ENCODE measurements at regions not wholly inside any gene's neighbourhood (a gene's known extent, or its start where the extent isn't known, plus 50 kb on each side); places are given as distances from the start of the nearest gene placed in this dataset.

- Histone ChIP-seq H3K4me2 (no peak overlapping the region), H3K79me2 (replicated peaks; ENCODE audit: insufficient read depth) (no peaks in the 10 kb centered on the region), H4K20me1 (replicated peaks; ENCODE audit: insufficient read depth) (no peaks in the 10 kb centered on the region), H3K27me3 (ENCODE audit: insufficient read depth) (no peaks in the 10 kb centered on the region), H3K4me3 (no peak overlapping the region), H3F3A (replicated peaks; ENCODE audit: low read depth) (no peaks in the 10 kb centered on the region), H3K4me1 (ENCODE audit: insufficient read depth) (peaks cover 21% of the 10 kb centered on the region), H3K36me3 (ENCODE audit: insufficient read depth) (no peaks in the 10 kb centered on the region), H3K27ac (ENCODE audit: low read depth) (no peak overlapping the region), H3K9me2 (ENCODE audit: insufficient read depth) (peaks cover 12% of the 10 kb centered on the region), H2AFZ (no peak overlapping the region)
- DNase-seq (ENCODE audit: low spot score) (peak; percentile 39), ATAC-seq (no peak)
- Mint-ChIP-seq H3K27ac (no peak overlapping the region), H3K9me3 (peaks cover 19% of the 10 kb centered on the region), H3K4me3 (no peak overlapping the region), H3K4me1 (peaks cover 23% of the 10 kb centered on the region), H3K27me3 (ENCODE audit: insufficient read depth, low read depth, poor library complexity) (no peaks in the 10 kb centered on the region), H3K36me3 (ENCODE audit: low read depth) (peaks cover 18% of the 10 kb centered on the region; the same call in 2 of the 3 replicates)
- no peak for TF ChIP-seq EZH2 (IDR thresholded peaks at IDR 0.05; ENCODE audit: low read depth, unreplicated experiment)
These were observed 106.3 kb upstream of the SULT1C3 start for GRCh38 chr2:108133457-108133856.

- Mint-ChIP-seq H3K27me3 (ENCODE audit: insufficient read depth, low read depth, poor library complexity) (peaks cover 2% of the 10 kb centered on the region), H3K36me3 (ENCODE audit: low read depth) (no peaks in the 10 kb centered on the region), H3K4me3 (no peak overlapping the region), H3K27ac (no peak overlapping the region), H3K4me1 (no peaks in the 10 kb centered on the region), H3K9me3 (no peaks in the 10 kb centered on the region)
- H3F3A ChIP-seq (replicated peaks; ENCODE audit: low read depth) = no peaks in the 10 kb centered on the region
- no peaks in the 10 kb centered on the region for H3K4me1 ChIP-seq (ENCODE audit: insufficient read depth)
- no peak overlapping the region for H3K4me3 ChIP-seq
- ATAC-seq = peak; percentile 29; the same call in 2 of the 3 replicates
- no peak overlapping the region for H3K4me2 ChIP-seq
- H4K20me1 ChIP-seq (replicated peaks; ENCODE audit: insufficient read depth) = no peaks in the 10 kb centered on the region
- no peaks in the 10 kb centered on the region for H3K79me2 ChIP-seq (replicated peaks; ENCODE audit: insufficient read depth)
- H3K9me2 ChIP-seq (ENCODE audit: insufficient read depth) = peaks cover 18% of the 10 kb centered on the region
- no peaks in the 10 kb centered on the region for H3K36me3 ChIP-seq (ENCODE audit: insufficient read depth)
- no peaks in the 10 kb centered on the region for H3K27me3 ChIP-seq (ENCODE audit: insufficient read depth)
- H2AFZ ChIP-seq = no peak overlapping the region
- no peak overlapping the region for H3K27ac ChIP-seq (ENCODE audit: low read depth)
- peak; percentile 74 for DNase-seq (ENCODE audit: low spot score)
- TF ChIP-seq ZNF114 (CRISPR knock-in tag; IDR thresholded peaks at IDR 0.05) (no peak), NANOG (IDR thresholded peaks at IDR 0.05; ENCODE audit: borderline replicate concordance) (no peak), CTCF (conservative IDR thresholded peaks at IDR 0.05; ENCODE audit: low read depth in 2 of 2) (no peak), REST (IDR thresholded peaks at IDR 0.05; ENCODE audit: unreplicated experiment) (peak; percentile 84), CREB1 (CRISPR knock-in tag; IDR thresholded peaks at IDR 0.05; ENCODE audit: low read depth) (no peak)
These were observed 100.2 kb upstream of the SULT1C3 start for GRCh38 chr2:108139521-108139920.
